ENCODE measurements at regions not wholly inside any gene's neighbourhood (a gene's known extent, or its start where the extent isn't known, plus 50 kb on each side); places are given as distances from the start of the nearest gene placed in this dataset.

DNA sequence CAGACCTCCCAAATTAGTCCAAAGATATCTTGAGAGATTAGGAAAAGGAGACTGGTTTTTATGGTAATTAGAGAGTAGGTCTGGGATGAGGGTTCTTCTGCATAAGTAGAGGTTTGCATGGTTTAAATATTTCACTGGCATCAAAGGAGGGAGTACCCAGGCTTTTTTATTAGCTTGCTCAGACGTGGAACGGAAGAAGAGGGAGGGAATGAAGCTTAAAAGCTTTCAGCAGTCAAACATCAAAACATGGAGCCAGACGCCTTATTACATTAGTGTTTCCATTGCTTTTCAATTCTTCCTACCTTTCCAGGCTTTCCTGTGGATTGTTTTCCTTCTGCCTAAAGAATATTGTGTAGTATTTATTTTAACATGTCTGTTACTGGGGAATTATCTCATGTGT, 342.1 kb upstream of the SOX2 start:
- no peak for TF ChIP-seq YY1 (IDR thresholded peaks at IDR 0.05; ENCODE audit: insufficient read depth, insufficient read length)
- TF ChIP-seq SUZ12 (IDR thresholded peaks at IDR 0.05; ENCODE audit: extremely low read depth, insufficient read depth, insufficient read length) = no peak
- TF ChIP-seq ZNF274 (IDR thresholded peaks at IDR 0.05; ENCODE audit: low read depth, low read length) = no peak

Data from NT2/D1 (cell line).